HEK293 (cell line): ENCODE measurements at regions not wholly inside any gene's neighbourhood (a gene's known extent, or its start where the extent isn't known, plus 50 kb on each side); places are given as distances from the start of the nearest gene placed in this dataset.

Source experiments
- CTCF ChIA-PET: fragments of 350-600 bp; formaldehyde crosslinking; extraction: SDS; loops from one replicate; lab custom pipeline; 2021; ENCODE audit warnings: antibody characterized with exemption; lab: Yijun Ruan, JAX
- POLR2A ChIA-PET: fragments of 300-600 bp; formaldehyde crosslinking; extraction: SDS; loops from one replicate; lab custom pipeline; 2020; ENCODE audit warnings: antibody characterized with exemption, inconsistent platforms; lab: Yijun Ruan, JAX
- H3K27ac ChIP-seq: fragments of 200-500 bp; sonication (Bioruptor generic); 2 replicates; pipeline ENCODE4 v1.5.1; 2014; ENCODE audit warnings: low read depth, low read length, control low read depth, inconsistent platforms; ENCODE audit errors: extremely low read depth
- H3K36me3 ChIP-seq, 2 experiments: fragments of 200-500 bp in 1 of 2; sonication (Bioruptor generic) in 1 of 2; 1 replicate in 1 of 2; 2 replicates in 1 of 2; pipeline ENCODE4 v1.5.1; 2014 to 2017; ENCODE audit warnings: inconsistent platforms in 2 of 2, low read length in 2 of 2; ENCODE audit not compliant: control insufficient read depth in 2 of 2, insufficient read depth in 1 of 2
- H3K4me1 ChIP-seq: fragments of 200-500 bp; sonication (Bioruptor generic); 2 replicates; pipeline ENCODE4 v1.5.1; 2014; ENCODE audit warnings: mild to moderate bottlenecking, low read length, inconsistent platforms; ENCODE audit not compliant: control insufficient read depth, insufficient read depth
- H3K4me3 ChIP-seq: 2 replicates; pipeline ENCODE4 v1.5.1; 2011; ENCODE audit warnings: low read depth, mild to moderate bottlenecking, control low read depth, low read length, moderate library complexity
- H3K9me3 ChIP-seq: fragments of 200-500 bp; sonication (Bioruptor generic); 2 replicates; pipeline ENCODE4 v1.5.1; 2014; ENCODE audit warnings: low read depth, low read length, inconsistent platforms; ENCODE audit not compliant: control insufficient read depth, insufficient read depth
- MZF1 ChIP-seq: fragments of 450-650 bp; formaldehyde crosslinking; IDR thresholded peaks from 2 replicates; pipeline ENCODE4 v1.5.1; 2017; ENCODE audit warnings: missing biosample characterization, missing genetic modification characterization, borderline replicate concordance
- SP2 ChIP-seq: fragments of 450-650 bp; formaldehyde crosslinking; IDR thresholded peaks from 2 replicates; pipeline ENCODE4 v1.5.1; 2016; ENCODE audit warnings: missing biosample characterization, missing genetic modification characterization
- ZBTB20 ChIP-seq: fragments of 450-650 bp; formaldehyde crosslinking; IDR thresholded peaks from 2 replicates; pipeline ENCODE4 v1.5.1; 2016; ENCODE audit warnings: missing biosample characterization, missing genetic modification characterization
- ZEB2 ChIP-seq: fragments of 450-650 bp; formaldehyde crosslinking; IDR thresholded peaks from 2 replicates; pipeline ENCODE4 v1.5.1; 2016; ENCODE audit warnings: missing biosample characterization, missing genetic modification characterization
- ZFP41 ChIP-seq: fragments of 450-650 bp; formaldehyde crosslinking; IDR thresholded peaks from 2 replicates; pipeline ENCODE4 v1.5.1; 2016; ENCODE audit warnings: missing biosample characterization, missing genetic modification characterization, borderline replicate concordance
- ZFP69B ChIP-seq: fragments of 450-650 bp; formaldehyde crosslinking; IDR thresholded peaks from 2 replicates; pipeline ENCODE4 v1.5.1; 2016; ENCODE audit warnings: missing biosample characterization, missing genetic modification characterization
- ZNF114 ChIP-seq: fragments of 450-650 bp; formaldehyde crosslinking; IDR thresholded peaks from 2 replicates; pipeline ENCODE4 v1.5.0; 2017; ENCODE audit warnings: missing biosample characterization, missing genetic modification characterization
- ZNF132 ChIP-seq: fragments of 450-650 bp; formaldehyde crosslinking; IDR thresholded peaks from 2 replicates; pipeline ENCODE4 v1.5.1; 2017; ENCODE audit warnings: missing biosample characterization, missing genetic modification characterization, borderline replicate concordance
- ZNF169 ChIP-seq: fragments of 450-650 bp; formaldehyde crosslinking; IDR thresholded peaks from 2 replicates; pipeline ENCODE4 v1.5.1; 2016; ENCODE audit warnings: missing biosample characterization, missing genetic modification characterization
- ZNF2 ChIP-seq: fragments of 450-650 bp; formaldehyde crosslinking; IDR thresholded peaks from 2 replicates; pipeline ENCODE4 v1.5.1; 2016; ENCODE audit warnings: missing biosample characterization, missing genetic modification characterization
- ZNF202 ChIP-seq: fragments of 450-650 bp; formaldehyde crosslinking; IDR thresholded peaks from 2 replicates; pipeline ENCODE4 v1.5.1; 2016; ENCODE audit warnings: missing biosample characterization, missing genetic modification characterization, borderline replicate concordance
- ZNF221 ChIP-seq: fragments of 450-650 bp; formaldehyde crosslinking; IDR thresholded peaks from 2 replicates; pipeline ENCODE4 v1.5.1; 2017; ENCODE audit warnings: missing biosample characterization, missing genetic modification characterization, borderline replicate concordance
- ZNF274 ChIP-seq, 2 experiments: fragments of 200-500 bp in 1 of 2; fragments of 450-650 bp in 1 of 2; sonication (Bioruptor generic) in 1 of 2; formaldehyde crosslinking in 1 of 2; IDR thresholded peaks; 2 replicates each; pipeline versions ENCODE4 v1.5.1 to v1.6.1; 2014 to 2016; ENCODE audit warnings: borderline replicate concordance in 1 of 2, inconsistent platforms in 1 of 2, low read length in 1 of 2, missing biosample characterization in 1 of 2, missing genetic modification characterization in 1 of 2
- ZNF292 ChIP-seq: fragments of 450-650 bp; formaldehyde crosslinking; IDR thresholded peaks from 2 replicates; pipeline ENCODE4 v1.5.1; 2016; ENCODE audit warnings: low read depth, missing biosample characterization, missing genetic modification characterization, borderline replicate concordance
- ZNF324 ChIP-seq: fragments of 450-650 bp; formaldehyde crosslinking; IDR thresholded peaks from 2 replicates; pipeline ENCODE4 v1.5.1; 2016; ENCODE audit warnings: missing biosample characterization, missing genetic modification characterization
- ZNF341 ChIP-seq: fragments of 450-650 bp; formaldehyde crosslinking; IDR thresholded peaks from 2 replicates; pipeline ENCODE4; 2016; ENCODE audit warnings: low read depth, missing biosample characterization, missing genetic modification characterization
- ZNF354C ChIP-seq: fragments of 450-650 bp; formaldehyde crosslinking; IDR thresholded peaks from 2 replicates; pipeline ENCODE4 v1.5.1; 2016; ENCODE audit warnings: missing biosample characterization, missing genetic modification characterization, low read depth, borderline replicate concordance
- ZNF394 ChIP-seq: fragments of 450-650 bp; formaldehyde crosslinking; IDR thresholded peaks from 2 replicates; pipeline ENCODE4 v1.5.1; 2016; ENCODE audit warnings: missing biosample characterization, missing genetic modification characterization, mild to moderate bottlenecking, moderate library complexity, borderline replicate concordance
- ZNF404 ChIP-seq: fragments of 450-650 bp; formaldehyde crosslinking; IDR thresholded peaks from 2 replicates; pipeline ENCODE4 v1.5.1; 2017; ENCODE audit warnings: missing biosample characterization, missing genetic modification characterization
- ZNF423 ChIP-seq: fragments of 450-650 bp; formaldehyde crosslinking; IDR thresholded peaks from 2 replicates; pipeline ENCODE4 v1.5.1; 2016; ENCODE audit warnings: missing biosample characterization, missing genetic modification characterization
- ZNF549 ChIP-seq: fragments of 450-650 bp; IDR thresholded peaks from 2 replicates; pipeline ENCODE4 v1.5.1; 2018; ENCODE audit warnings: missing biosample characterization, missing genetic modification characterization, mild to moderate bottlenecking, inconsistent platforms, moderate library complexity
- ZNF560 ChIP-seq: fragments of 450-650 bp; formaldehyde crosslinking; IDR thresholded peaks from 2 replicates; pipeline ENCODE4 v1.5.1; 2017; ENCODE audit warnings: missing biosample characterization, missing genetic modification characterization, borderline replicate concordance
- ZNF76 ChIP-seq: fragments of 450-650 bp; formaldehyde crosslinking; IDR thresholded peaks from 2 replicates; pipeline ENCODE4; 2016; ENCODE audit warnings: low read depth, missing biosample characterization, missing genetic modification characterization, borderline replicate concordance
- ZNF776 ChIP-seq: fragments of 450-650 bp; formaldehyde crosslinking; IDR thresholded peaks from 2 replicates; pipeline ENCODE4 v1.5.0; 2017; ENCODE audit warnings: missing biosample characterization, missing genetic modification characterization, borderline replicate concordance
- ZSCAN16 ChIP-seq: fragments of 450-650 bp; formaldehyde crosslinking; IDR thresholded peaks from 2 replicates; pipeline ENCODE4 v1.5.1; 2016; ENCODE audit warnings: missing biosample characterization, missing genetic modification characterization
- ZSCAN23 ChIP-seq: fragments of 450-650 bp; formaldehyde crosslinking; IDR thresholded peaks from 2 replicates; pipeline ENCODE4 v1.5.1; 2016; ENCODE audit warnings: missing biosample characterization, missing genetic modification characterization
- TF ChIP-seq, protein P1 (sequence below): fragments of 450-650 bp; formaldehyde crosslinking; IDR thresholded peaks from 2 replicates; pipeline ENCODE4 v1.5.1; 2016; ENCODE audit warnings: missing biosample characterization, missing genetic modification characterization
- TF ChIP-seq, protein P2 (sequence below): fragments of 450-650 bp; formaldehyde crosslinking; optimal IDR thresholded peaks from 2 replicates; pipeline ENCODE3; 2016; ENCODE audit warnings: missing biosample characterization, mild to moderate bottlenecking, missing genetic modification characterization
- TF ChIP-seq, protein P3 (sequence below): fragments of 450-650 bp; formaldehyde crosslinking; IDR thresholded peaks from 2 replicates; pipeline ENCODE4 v1.5.1; 2016; ENCODE audit warnings: missing biosample characterization, missing genetic modification characterization

DNA sequence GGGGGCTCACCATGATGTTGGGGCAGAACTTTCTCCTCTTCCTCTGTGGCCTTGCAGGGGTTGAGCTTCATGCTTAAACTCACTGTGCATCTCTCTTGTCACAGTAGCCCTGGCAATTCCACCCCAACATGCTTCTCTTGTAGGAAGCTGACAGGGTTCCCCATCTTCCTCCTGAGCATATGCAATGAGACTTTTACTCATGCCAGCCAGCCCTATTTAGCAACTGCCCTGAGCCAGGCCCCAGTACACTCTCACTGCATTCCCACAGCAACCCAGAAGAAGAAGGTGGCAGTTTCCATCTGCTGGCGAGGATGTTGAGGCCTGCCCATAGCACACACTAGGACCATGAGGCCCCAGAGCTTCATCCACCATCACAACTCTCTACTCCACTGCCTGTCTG, 72.2 kb upstream of the TEX51 start:
- Histone ChIP-seq H3K4me1 (no peaks in the 10 kb centered on the region), H3K36me3 (no peaks in the 10 kb centered on the region), H3K4me3 (no peak overlapping the region), H3K27ac (no peak overlapping the region), H3K9me3 (no peaks in the 10 kb centered on the region)
- ChIA-PET CTCF (no interaction called here), POLR2A (no interaction called here)
- TF ChIP-seq ZNF292 (tag by site-specific recombination) (no peak), ZNF221 (tag by site-specific recombination) (no peak), ZNF776 (no peak), ZNF341 (no peak), ZFP41 (no peak), ZNF274 (IDR thresholded peaks at IDR 0.05; ENCODE audit: low read length) (no peak), ZNF274 (tag by site-specific recombination; IDR thresholded peaks at IDR 0.05; ENCODE audit: borderline replicate concordance) (no peak), ZNF324 (tag by site-specific recombination) (no peak), ZSCAN23 (tag by site-specific recombination) (no peak), ZNF2 (tag by site-specific recombination) (no peak)
- TF ChIP-seq, protein P1, sequence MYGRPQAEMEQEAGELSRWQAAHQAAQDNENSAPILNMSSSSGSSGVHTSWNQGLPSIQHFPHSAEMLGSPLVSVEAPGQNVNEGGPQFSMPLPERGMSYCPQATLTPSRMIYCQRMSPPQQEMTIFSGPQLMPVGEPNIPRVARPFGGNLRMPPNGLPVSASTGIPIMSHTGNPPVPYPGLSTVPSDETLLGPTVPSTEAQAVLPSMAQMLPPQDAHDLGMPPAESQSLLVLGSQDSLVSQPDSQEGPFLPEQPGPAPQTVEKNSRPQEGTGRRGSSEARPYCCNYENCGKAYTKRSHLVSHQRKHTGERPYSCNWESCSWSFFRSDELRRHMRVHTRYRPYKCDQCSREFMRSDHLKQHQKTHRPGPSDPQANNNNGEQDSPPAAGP (tag by site-specific recombination): no peak

DNA sequence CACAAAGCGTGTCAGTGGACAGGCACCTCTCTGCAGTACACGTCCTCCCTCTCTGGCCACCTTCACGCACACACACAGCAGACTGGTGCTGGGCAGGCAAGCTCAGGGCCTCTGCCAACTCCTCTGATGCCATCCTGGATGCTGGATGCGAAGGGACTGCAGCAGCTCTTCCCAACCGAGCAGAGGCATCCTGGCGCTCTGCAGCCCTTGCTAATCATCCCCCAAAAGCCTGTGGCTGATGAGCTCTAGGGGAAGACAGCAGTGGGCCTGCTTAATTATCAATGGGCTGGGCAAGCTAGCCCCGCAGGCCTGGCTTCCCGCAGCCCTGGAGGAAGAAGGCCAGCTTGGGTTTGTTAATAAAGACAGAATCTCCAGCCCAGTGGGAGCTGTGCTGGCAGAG, 71.3 kb upstream of the TEX51 start:
- POLR2A ChIA-PET: no interaction called here
- no peak overlapping the region for H3K27ac ChIP-seq

More for the DNA sequence above, 71.3 kb upstream of the TEX51 start:
- no peaks in the 10 kb centered on the region for H3K4me1 ChIP-seq
- no peak overlapping the region for H3K4me3 ChIP-seq
- no peaks in the 10 kb centered on the region for H3K36me3 ChIP-seq
- TF ChIP-seq, protein P2, sequence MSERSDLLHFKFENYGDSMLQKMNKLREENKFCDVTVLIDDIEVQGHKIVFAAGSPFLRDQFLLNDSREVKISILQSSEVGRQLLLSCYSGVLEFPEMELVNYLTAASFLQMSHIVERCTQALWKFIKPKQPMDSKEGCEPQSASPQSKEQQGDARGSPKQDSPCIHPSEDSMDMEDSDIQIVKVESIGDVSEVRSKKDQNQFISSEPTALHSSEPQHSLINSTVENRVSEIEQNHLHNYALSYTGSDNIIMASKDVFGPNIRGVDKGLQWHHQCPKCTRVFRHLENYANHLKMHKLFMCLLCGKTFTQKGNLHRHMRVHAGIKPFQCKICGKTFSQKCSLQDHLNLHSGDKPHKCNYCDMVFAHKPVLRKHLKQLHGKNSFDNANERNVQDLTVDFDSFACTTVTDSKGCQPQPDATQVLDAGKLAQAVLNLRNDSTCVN (tag by site-specific recombination): no peak
- TF ChIP-seq ZNF132 (no peak), ZNF560 (no peak), ZEB2 (tag by site-specific recombination) (no peak), ZNF202 (tag by site-specific recombination) (no peak), ZNF394 (tag by site-specific recombination) (no peak), MZF1 (tag by site-specific recombination) (no peak), ZNF354C (tag by site-specific recombination) (no peak), ZSCAN16 (tag by site-specific recombination) (no peak), ZNF549 (tag by site-specific recombination) (no peak), ZBTB20 (tag by site-specific recombination) (no peak), ZFP69B (tag by site-specific recombination) (no peak), SP2 (tag by site-specific recombination) (no peak), ZNF76 (tag by site-specific recombination) (no peak), ZNF423 (tag by site-specific recombination) (no peak), ZNF292 (tag by site-specific recombination) (no peak), ZNF404 (tag by site-specific recombination) (no peak), ZNF169 (tag by site-specific recombination) (no peak), ZNF114 (tag by site-specific recombination) (no peak)
- TF ChIP-seq, protein P3, sequence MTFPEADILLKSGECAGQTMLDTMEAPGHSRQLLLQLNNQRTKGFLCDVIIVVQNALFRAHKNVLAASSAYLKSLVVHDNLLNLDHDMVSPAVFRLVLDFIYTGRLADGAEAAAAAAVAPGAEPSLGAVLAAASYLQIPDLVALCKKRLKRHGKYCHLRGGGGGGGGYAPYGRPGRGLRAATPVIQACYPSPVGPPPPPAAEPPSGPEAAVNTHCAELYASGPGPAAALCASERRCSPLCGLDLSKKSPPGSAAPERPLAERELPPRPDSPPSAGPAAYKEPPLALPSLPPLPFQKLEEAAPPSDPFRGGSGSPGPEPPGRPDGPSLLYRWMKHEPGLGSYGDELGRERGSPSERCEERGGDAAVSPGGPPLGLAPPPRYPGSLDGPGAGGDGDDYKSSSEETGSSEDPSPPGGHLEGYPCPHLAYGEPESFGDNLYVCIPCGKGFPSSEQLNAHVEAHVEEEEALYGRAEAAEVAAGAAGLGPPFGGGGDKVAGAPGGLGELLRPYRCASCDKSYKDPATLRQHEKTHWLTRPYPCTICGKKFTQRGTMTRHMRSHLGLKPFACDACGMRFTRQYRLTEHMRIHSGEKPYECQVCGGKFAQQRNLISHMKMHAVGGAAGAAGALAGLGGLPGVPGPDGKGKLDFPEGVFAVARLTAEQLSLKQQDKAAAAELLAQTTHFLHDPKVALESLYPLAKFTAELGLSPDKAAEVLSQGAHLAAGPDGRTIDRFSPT (tag by site-specific recombination): no peak
- CTCF ChIA-PET: no interaction called here
- H3K9me3 ChIP-seq: no peaks in the 10 kb centered on the region
